HFF-Myc (cell line): ENCODE measurements at regions not wholly inside any gene's neighbourhood (a gene's known extent, or its start where the extent isn't known, plus 50 kb on each side); places are given as distances from the start of the nearest gene placed in this dataset.

Source experiments
- DNase-seq: peaks from one replicate; pipeline ENCODE4 v3.0.0-alpha.2; 2011; ENCODE audit warnings: low read depth; ENCODE audit errors: extremely low read depth
- H3K4me3 ChIP-seq: replicated peaks from 2 replicates; pipeline ENCODE4 v1.5.1; 2011; ENCODE audit warnings: low read depth, mild to moderate bottlenecking, control low read depth, low read length
- TF ChIP-seq, protein P1 (sequence below): IDR thresholded peaks from 2 replicates; pipeline ENCODE4 v1.5.1; 2012; ENCODE audit warnings: mild to moderate bottlenecking, low read depth, low read length, control low read depth; ENCODE audit errors: missing control alignments

DNA sequence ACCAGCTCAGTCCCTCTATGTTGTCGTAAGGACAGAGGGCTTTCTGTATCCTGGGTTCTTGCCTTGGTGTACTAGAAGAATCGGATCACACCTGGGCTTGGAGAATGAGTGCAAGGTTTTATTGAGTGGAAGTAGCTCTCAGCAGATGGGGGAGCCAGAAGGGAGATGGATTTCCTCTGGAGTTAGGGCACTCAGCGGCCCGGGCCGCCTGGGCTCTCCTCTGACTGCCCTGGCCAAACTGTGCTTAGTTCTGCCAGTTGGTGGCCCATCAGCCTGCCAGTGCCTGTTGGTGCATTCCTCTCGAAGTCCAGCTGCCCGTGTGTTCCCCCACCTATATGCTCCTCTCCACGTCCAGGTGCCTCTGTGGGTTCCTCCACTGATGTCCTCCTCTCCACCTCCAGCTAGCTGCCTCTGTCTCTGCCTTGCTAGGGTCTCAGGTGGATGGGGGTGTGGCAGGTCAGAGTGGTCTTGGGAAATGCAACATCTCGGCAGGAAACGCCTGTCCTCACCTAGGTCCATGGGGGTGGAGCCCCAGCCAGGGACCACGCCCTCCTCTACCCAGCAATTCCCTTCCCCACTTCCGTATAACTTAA, 148.6 kb downstream of the PPP1R3A start:
- no peak for DNase-seq
- H3K4me3 ChIP-seq = no peak overlapping the region
- TF ChIP-seq, protein P1, sequence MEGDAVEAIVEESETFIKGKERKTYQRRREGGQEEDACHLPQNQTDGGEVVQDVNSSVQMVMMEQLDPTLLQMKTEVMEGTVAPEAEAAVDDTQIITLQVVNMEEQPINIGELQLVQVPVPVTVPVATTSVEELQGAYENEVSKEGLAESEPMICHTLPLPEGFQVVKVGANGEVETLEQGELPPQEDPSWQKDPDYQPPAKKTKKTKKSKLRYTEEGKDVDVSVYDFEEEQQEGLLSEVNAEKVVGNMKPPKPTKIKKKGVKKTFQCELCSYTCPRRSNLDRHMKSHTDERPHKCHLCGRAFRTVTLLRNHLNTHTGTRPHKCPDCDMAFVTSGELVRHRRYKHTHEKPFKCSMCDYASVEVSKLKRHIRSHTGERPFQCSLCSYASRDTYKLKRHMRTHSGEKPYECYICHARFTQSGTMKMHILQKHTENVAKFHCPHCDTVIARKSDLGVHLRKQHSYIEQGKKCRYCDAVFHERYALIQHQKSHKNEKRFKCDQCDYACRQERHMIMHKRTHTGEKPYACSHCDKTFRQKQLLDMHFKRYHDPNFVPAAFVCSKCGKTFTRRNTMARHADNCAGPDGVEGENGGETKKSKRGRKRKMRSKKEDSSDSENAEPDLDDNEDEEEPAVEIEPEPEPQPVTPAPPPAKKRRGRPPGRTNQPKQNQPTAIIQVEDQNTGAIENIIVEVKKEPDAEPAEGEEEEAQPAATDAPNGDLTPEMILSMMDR = no peak

DNA sequence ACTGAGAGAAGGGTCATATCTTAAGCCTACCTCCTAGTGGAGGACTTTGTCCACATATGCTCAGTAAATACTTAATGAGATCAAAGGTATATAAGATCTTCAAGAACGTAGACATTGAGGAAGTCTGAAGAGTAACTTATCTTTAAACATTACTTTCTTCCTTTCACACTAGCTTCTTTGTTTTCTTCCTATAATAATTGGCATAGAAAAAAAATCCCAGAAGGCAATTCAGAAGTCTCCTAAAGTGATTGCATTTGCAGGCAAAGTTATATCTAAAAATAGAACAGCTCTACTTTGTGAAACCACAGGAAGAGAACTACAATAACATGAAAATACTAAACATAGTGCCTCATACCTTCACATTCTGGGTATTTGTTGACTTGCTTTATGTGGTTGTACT, 150.4 kb downstream of the PPP1R3A start:
- TF ChIP-seq, protein P1 = no peak
- H3K4me3 ChIP-seq = no peak overlapping the region
- DNase-seq = no peak

DNA sequence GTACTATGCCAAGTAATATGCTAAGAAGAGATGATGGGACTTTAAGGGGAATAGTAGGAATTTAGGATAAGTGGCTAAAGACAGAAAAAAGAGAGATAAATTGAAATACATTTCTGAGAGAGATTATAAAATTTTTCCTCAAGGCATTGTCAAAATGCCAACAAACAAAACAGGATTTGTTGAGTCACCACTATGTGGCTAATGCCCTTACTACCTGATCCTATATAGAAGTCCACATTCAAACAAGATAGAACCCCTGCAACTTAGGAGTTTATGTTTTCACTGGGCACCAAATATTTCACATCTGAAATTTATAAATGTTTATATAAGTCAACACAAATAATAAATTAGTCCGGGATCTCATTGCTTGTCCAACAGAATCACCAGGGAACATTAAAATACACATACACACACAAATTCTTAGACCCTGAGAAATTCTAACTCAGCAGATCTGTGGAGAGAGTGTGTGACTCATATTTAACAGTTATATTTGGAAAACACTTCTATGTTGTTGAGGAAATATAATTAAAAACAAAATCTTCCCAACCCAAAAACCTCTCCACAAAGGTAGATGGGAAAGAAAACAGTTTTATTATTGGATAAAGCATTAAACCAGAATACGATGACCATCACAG, 154.3 kb downstream of the PPP1R3A start:
- H3K4me3 ChIP-seq = no peak overlapping the region
- TF ChIP-seq, protein P1 = no peak
- no peak for DNase-seq

DNA sequence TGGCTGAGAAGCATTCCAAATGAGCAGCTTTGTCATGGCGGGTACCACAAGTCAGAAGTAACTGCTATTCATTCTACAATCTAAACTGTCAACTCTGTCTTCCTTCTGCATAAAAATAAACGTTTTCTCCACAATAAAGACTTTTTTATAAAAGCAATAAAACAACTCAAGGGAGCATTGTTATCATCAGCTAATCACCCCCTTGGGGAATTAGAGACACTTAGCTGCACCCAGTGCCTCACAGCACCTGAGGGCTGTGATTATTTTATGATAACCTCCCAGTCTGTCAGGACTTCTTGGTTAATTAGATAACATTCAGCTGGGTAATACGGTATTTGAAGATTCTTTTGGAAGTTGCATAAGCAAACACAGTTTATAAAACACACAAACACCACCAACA, 155.6 kb downstream of the PPP1R3A start:
- no peak overlapping the region for H3K4me3 ChIP-seq
- TF ChIP-seq, protein P1 = no peak
- DNase-seq = no peak

DNA sequence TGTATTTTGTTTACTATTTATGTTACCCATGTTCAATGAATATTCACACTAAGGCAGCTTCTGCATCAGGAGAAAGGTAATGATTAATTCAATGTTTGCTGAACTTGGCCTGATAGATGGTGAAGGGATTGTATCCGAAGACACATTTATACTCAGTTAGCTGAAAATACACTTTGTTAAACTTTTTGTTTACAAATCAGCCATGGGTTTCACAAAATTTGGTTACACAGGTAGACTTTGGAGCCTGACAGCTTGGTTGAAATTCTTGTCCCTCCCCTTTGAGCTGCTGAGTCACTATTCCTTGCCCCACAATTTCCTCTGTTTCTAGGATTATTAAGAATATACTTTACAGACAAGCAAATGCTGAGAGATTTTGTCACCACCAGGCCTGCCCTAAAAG, 162.6 kb downstream of the PPP1R3A start:
- no peak for DNase-seq
- TF ChIP-seq, protein P1 = no peak
- H3K4me3 ChIP-seq = no peak overlapping the region

DNA sequence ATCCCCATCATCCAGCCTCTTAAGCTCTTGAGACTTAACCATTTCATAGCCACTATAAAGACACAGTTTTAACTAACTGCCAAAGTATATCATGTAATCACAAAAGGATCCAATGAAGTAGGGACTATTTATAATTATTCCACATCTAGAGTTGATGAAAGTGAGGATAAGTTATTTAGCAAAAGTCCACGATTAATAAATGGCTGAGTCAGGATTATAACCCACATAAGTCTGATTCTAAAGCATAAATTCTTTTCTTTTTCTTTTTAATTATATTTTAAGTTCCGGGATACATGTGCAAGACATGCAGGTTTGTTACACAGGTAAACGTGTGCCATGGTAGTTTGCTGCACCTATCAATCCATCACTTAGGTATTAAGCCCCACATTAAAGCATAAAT, 166.1 kb downstream of the PPP1R3A start:
- no peak overlapping the region for H3K4me3 ChIP-seq
- DNase-seq = no peak
- TF ChIP-seq, protein P1 = no peak

DNA sequence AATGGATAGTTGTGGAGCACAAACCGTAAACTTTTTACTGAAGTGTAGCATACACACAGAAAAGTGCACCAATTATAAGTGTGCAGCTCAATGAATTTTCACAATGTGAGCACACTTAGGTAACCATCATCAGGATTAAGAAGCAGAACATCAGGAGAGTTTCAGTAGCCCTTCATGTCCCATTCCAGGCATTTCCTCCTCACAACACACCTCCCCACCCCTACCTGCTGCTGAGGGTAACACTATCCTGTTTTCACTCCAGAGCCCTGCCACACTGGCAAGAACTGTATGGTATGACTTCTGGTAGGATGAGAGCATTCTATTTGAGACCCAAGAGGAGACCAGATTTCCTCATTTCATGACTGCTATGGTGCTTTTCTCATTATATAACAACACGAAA, 166.5 kb downstream of the PPP1R3A start:
- TF ChIP-seq, protein P1 = no peak
- no peak for DNase-seq
- no peak overlapping the region for H3K4me3 ChIP-seq
